ENCODE measurements at regions not wholly inside any gene's neighbourhood (a gene's known extent, or its start where the extent isn't known, plus 50 kb on each side); places are given as distances from the start of the nearest gene placed in this dataset.
A peak's percentile ranks its signal among the peaks of the same experiment; 100 is the strongest.

- TF ChIP-seq, protein P1, sequence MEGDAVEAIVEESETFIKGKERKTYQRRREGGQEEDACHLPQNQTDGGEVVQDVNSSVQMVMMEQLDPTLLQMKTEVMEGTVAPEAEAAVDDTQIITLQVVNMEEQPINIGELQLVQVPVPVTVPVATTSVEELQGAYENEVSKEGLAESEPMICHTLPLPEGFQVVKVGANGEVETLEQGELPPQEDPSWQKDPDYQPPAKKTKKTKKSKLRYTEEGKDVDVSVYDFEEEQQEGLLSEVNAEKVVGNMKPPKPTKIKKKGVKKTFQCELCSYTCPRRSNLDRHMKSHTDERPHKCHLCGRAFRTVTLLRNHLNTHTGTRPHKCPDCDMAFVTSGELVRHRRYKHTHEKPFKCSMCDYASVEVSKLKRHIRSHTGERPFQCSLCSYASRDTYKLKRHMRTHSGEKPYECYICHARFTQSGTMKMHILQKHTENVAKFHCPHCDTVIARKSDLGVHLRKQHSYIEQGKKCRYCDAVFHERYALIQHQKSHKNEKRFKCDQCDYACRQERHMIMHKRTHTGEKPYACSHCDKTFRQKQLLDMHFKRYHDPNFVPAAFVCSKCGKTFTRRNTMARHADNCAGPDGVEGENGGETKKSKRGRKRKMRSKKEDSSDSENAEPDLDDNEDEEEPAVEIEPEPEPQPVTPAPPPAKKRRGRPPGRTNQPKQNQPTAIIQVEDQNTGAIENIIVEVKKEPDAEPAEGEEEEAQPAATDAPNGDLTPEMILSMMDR (IDR thresholded peaks at IDR 0.05; ENCODE audit: insufficient read depth, low read depth, low read length, missing control alignments): no peak
- DNase-seq (ENCODE audit: low read depth): no peak
- H3K4me3 ChIP-seq (ENCODE audit: low read length): no peak overlapping the region
Observed at GRCh38 chr12:89069431-89069830, 282.9 kb downstream of the DUSP6 start.

DNA sequence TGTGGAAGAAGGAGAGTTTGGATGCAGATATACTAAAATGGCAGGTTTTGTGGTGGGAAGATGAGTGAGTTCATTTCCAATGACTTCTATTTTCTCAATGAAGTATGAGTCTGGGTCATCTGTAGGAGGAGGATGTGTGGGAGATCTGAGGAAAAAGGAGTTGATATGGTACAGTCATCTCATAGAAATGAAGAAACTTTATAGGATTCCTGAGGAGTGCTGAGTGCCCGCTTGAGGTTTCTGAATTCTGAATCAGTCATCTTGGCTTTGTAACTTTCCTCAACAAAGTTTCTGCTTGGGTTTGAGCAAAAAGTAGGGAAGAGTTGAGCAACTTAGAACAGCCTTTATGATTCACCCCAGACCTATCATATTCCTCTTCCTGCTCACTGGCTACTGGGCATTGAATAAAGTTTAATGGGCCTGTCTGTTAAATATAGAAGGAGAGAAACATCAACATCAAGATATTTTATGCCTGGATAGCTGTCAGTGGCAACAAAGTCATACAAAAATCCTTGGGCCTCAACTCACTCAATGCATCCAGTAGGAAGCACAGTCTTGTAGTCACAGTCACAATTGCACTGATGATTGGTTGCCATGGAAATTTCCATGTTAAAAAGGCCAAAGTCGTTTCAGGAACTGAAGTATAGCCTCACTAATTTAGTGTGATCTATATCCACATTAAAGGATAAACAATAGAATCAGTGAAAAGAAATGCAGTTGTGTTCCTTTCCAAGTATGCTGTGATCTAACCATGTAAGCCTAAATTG lies 284.7 kb downstream of the DUSP6 start:
- TF ChIP-seq, protein P1 (IDR thresholded peaks at IDR 0.05; ENCODE audit: insufficient read depth, low read depth, low read length, missing control alignments): no peak
- no peak overlapping the region for H3K4me3 ChIP-seq (ENCODE audit: low read length)
- peak; percentile 90 for DNase-seq (ENCODE audit: low read depth)

DNA sequence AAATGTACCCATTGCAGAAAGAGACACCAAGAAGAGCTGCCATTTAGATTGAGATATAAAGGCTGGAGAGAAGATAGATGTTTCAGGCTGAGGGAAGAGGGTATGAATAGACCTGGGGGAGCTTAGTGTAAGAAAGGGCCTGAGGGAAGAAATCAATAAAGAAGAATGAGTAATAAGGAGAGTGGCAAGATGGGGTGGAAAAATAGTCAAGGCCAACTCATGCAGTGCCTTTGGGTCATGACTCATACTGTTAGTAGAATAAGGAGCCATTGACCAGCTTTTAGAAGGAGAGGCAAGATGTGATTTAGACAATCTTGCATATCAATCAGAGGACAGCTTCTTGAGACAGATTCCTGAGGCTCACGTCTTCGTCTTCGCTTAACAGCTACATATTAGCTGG lies 287.5 kb downstream of the DUSP6 start:
- peak; percentile 92 for DNase-seq (ENCODE audit: low read depth)
- TF ChIP-seq, protein P1 (IDR thresholded peaks at IDR 0.05; ENCODE audit: insufficient read depth, low read depth, low read length, missing control alignments): no peak
- no peak overlapping the region for H3K4me3 ChIP-seq (ENCODE audit: low read length)

DNA sequence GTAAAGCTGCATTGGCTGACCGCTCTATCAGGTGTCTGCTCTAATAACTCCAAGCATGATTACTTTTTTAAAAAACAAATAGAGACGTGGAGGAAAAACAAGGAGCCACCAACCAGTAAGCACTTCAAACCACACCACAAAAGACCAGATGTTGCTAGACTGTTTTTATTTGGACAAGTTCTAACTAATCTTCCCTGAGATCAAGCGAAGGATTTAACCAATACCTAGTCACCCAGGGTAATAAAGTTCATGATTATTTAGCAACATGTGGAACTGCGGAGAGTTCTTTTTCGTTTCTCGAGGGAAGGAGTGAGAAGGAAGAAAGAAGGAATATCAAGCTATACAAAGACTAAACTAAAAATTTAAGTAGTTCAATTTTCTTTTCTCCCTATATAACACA lies 288.1 kb downstream of the DUSP6 start:
- TF ChIP-seq, protein P1 (IDR thresholded peaks at IDR 0.05; ENCODE audit: insufficient read depth, low read depth, low read length, missing control alignments): no peak
- no peak overlapping the region for H3K4me3 ChIP-seq (ENCODE audit: low read length)
- peak; percentile 73 for DNase-seq (ENCODE audit: low read depth)

- TF ChIP-seq, protein P1 (IDR thresholded peaks at IDR 0.05; ENCODE audit: insufficient read depth, low read depth, low read length, missing control alignments): no peak
- no peak for DNase-seq (ENCODE audit: low read depth)
- no peak overlapping the region for H3K4me3 ChIP-seq (ENCODE audit: low read length)
Observed at GRCh38 chr12:89062996-89063395, 289.3 kb downstream of the DUSP6 start.

DNA sequence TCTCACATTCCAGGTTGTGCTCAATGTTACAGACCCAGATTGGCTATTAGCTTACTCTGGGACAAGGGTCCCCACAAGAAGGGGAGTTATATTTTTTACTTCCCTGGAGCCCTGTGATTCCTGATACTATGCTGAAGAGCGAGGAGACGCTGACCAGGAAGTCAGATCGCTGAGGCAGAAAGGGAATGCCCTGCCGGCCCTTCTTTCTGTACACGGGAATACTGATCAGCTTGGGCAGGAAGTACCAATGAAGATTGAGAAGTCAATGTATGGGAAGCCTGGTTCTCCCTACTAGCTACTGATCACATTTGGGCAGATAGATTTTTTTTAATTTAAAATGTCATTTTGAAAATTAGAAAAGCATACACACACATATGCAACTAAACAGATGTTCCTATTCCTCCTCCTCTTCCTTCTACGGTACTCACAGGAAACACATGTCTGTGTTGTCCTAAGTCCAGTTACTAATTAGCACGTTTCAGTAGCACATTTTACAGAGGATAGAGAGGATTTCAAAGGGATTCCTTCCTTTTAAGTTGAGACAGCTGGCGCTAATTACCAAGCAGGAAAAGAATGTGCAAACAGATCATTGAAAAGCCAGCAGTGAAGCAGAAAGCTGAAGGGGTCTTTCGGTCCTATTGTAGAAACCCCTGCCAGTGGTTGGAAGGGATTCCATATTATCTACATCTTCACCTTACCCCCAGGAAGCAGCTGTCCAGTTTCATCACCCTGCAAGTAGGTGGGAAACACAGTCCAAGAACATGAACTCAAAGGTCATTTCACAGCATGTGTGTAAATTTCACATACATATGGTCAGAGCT lies 292.4 kb downstream of the DUSP6 start:
- DNase-seq (ENCODE audit: low read depth): no peak
- no peak overlapping the region for H3K4me3 ChIP-seq (ENCODE audit: low read length)
- TF ChIP-seq, protein P1 (IDR thresholded peaks at IDR 0.05; ENCODE audit: insufficient read depth, low read depth, low read length, missing control alignments): no peak

Data from epithelial cell of esophagus (primary cell).